ENCODE measurements at regions not wholly inside any gene's neighbourhood (a gene's known extent, or its start where the extent isn't known, plus 50 kb on each side); places are given as distances from the start of the nearest gene placed in this dataset.
"Not testable (repeated sequence)": the region's sequence is repeated elsewhere in the genome, so short reads cannot be mapped to it uniquely, and the experiment has no call there.

- no peak for DNase-seq (ENCODE audit: low spot score)
These were observed 1325.1 kb upstream of the MAP3K7 start for GRCh38 chr6:91911945-91912344.

- DNase-seq (ENCODE audit: low spot score): no peak
These were observed 1317.8 kb upstream of the MAP3K7 start for GRCh38 chr6:91904586-91905164.

GRCh38 chr6:91895599-91896285 is 1308.9 kb upstream of the MAP3K7 start:
- DNase-seq (ENCODE audit: low spot score): no peak

GRCh38 chr6:91886183-91886795 is 1299.4 kb upstream of the MAP3K7 start:
- DNase-seq (ENCODE audit: low spot score): no peak

- not testable (repeated sequence) for DNase-seq (ENCODE audit: low spot score)
These were observed 1294.9 kb upstream of the MAP3K7 start for GRCh38 chr6:91881791-91882190.

- no peak for DNase-seq (ENCODE audit: low spot score)
These were observed 1292.6 kb upstream of the MAP3K7 start for GRCh38 chr6:91879386-91879995.

GRCh38 chr6:91877994-91878393 is 1291.1 kb upstream of the MAP3K7 start:
- no peak for DNase-seq (ENCODE audit: low spot score)

GRCh38 chr6:91874971-91875370 is 1288.1 kb upstream of the MAP3K7 start:
- no peak for DNase-seq (ENCODE audit: low spot score)

- DNase-seq (ENCODE audit: low spot score): no peak
These were observed 1281.8 kb upstream of the MAP3K7 start for GRCh38 chr6:91868539-91869202.

- no peak for DNase-seq (ENCODE audit: low spot score)
These were observed 1279.0 kb upstream of the MAP3K7 start for GRCh38 chr6:91865889-91866288.

- DNase-seq (ENCODE audit: low spot score): no peak
These were observed 1278.0 kb upstream of the MAP3K7 start for GRCh38 chr6:91864911-91865310.

- no peak for DNase-seq (ENCODE audit: low spot score)
These were observed 1273.9 kb upstream of the MAP3K7 start for GRCh38 chr6:91860541-91861335.

- DNase-seq (ENCODE audit: low spot score): no peak
These were observed 1265.4 kb upstream of the MAP3K7 start for GRCh38 chr6:91852252-91852651.

- DNase-seq (ENCODE audit: low spot score): no peak
These were observed 1247.9 kb upstream of the MAP3K7 start for GRCh38 chr6:91834813-91835212.

- no peak for DNase-seq (ENCODE audit: low spot score)
These were observed 1240.3 kb upstream of the MAP3K7 start for GRCh38 chr6:91827151-91827550.

GRCh38 chr6:91826128-91826527 is 1239.3 kb upstream of the MAP3K7 start:
- no peak for DNase-seq (ENCODE audit: low spot score)

GRCh38 chr6:91824331-91824730 is 1237.5 kb upstream of the MAP3K7 start:
- no peak for DNase-seq (ENCODE audit: low spot score)

- no peak for DNase-seq (ENCODE audit: low spot score)
These were observed 1235.7 kb upstream of the MAP3K7 start for GRCh38 chr6:91822581-91822980.

GRCh38 chr6:91816335-91816734 is 1229.5 kb upstream of the MAP3K7 start:
- no peak for DNase-seq (ENCODE audit: low spot score)

GRCh38 chr6:91813641-91814040 is 1226.8 kb upstream of the MAP3K7 start:
- no peak for DNase-seq (ENCODE audit: low spot score)

GRCh38 chr6:91812596-91813274 is 1225.9 kb upstream of the MAP3K7 start:
- DNase-seq (ENCODE audit: low spot score): no peak
